Esophagus muscularis mucosa (tissue), 4 donors: ENCODE measurements at regions not wholly inside any gene's neighbourhood (a gene's known extent, or its start where the extent isn't known, plus 50 kb on each side); places are given as distances from the start of the nearest gene placed in this dataset.

ENCODE experiments used
- DNase-seq: peaks from one replicate; pipeline ENCODE4 v3.0.0-alpha.2; 2017; ENCODE audit errors: extremely low spot score
- H3K27ac ChIP-seq, 4 donors: fragments of 200-600 bp; sonication (generic); replicated peaks in 1 of 4; 1 replicate in 3 of 4; 2 replicates in 1 of 4; pipeline ENCODE4 v1.5.1; 2016 to 2019; ENCODE audit warnings: mild to moderate bottlenecking in 1 of 4
- H3K27me3 ChIP-seq, 4 donors: fragments of 200-600 bp; sonication (generic); one replicate each; pipeline versions ENCODE4 v1.5.1 to v1.6.0; 2016 to 2019
- H3K36me3 ChIP-seq, 4 donors: fragments of 200-600 bp; sonication (generic); one replicate each; pipeline ENCODE4 v1.5.1; 2016 to 2019
- H3K4me1 ChIP-seq, 4 donors: fragments of 200-600 bp; sonication (generic); one replicate each; pipeline ENCODE4 v1.5.1; 2016 to 2019
- H3K4me3 ChIP-seq, 4 donors: fragments of 200-600 bp; sonication (generic); 1 replicate in 2 of 4; 2 replicates in 2 of 4; pipeline ENCODE4 v1.5.1; 2016 to 2019; ENCODE audit warnings: mild to moderate bottlenecking in 4 of 4, moderate library complexity in 1 of 4
- H3K9me3 ChIP-seq, 4 donors: fragments of 200-600 bp; sonication (generic); 1 replicate in 3 of 4; 2 replicates in 1 of 4; pipeline ENCODE4 v1.5.1; 2016 to 2019
- EP300 ChIP-seq: sonication (generic); formaldehyde crosslinking; IDR thresholded peaks from one replicate; pipeline ENCODE4 v1.6.1; 2017; ENCODE audit warnings: antibody characterized with exemption
- POLR2A ChIP-seq: fragments of 450-650 bp; IDR thresholded peaks from one replicate; pipeline ENCODE4 v1.6.1; 2017; ENCODE audit warnings: antibody characterized with exemption, moderate library complexity, mild to moderate bottlenecking, low read depth
- POLR2AphosphoS5 ChIP-seq, 2 donors: sonication (generic); formaldehyde crosslinking; IDR thresholded peaks; one replicate each; pipeline ENCODE4 v1.6.1; 2017; ENCODE audit warnings: antibody characterized with exemption in 2 of 2
- WGBS: methylation state at CpG from one replicate; pipeline ENCODE4 v1.1.5; 2018; 5-methylcytosine and 5-hydroxymethylcytosine counted together
- intact Hi-C: fragments of 100-400 bp; cut with DNase I; formaldehyde crosslinking; loops from one replicate; pipeline ENCODE4 v1.15.1; 2023
- TF ChIP-seq, protein P1 (sequence below), 3 experiments: fragments of 200-600 bp in 2 of 3; fragments of 450-650 bp in 1 of 3; sonication (generic) in 2 of 3; IDR thresholded peaks; one replicate each; pipeline ENCODE4 v1.5.1; 2017 to 2019; ENCODE audit warnings: antibody characterized with exemption in 3 of 3, mild to moderate bottlenecking in 2 of 3, moderate library complexity in 1 of 3

DNA sequence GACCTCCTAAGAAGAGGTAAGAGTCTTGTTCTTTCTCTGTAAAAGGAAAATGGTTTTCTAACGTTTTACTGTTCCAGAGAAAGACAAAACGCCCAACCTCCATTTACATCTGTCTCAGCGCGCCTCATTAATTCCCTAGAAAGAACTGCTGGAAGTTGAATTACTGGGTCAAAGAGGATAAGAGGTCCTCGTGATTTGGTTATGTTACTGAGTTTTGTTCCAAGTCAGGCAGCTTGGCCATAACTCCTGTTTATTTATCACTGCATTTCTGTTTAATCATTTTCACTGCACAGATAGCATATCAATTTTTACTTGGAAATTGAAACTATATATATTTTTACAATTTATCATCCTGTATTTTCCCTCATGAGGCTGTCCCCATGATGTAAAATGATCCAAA lies 112.9 kb upstream of the PEG3 start:
- no peak overlapping the region for H3K4me3 ChIP-seq
- intact Hi-C loops: no loop called here
- no peaks in the 10 kb centered on the region for H3K36me3 ChIP-seq
- no peaks in the 10 kb centered on the region for H3K4me1 ChIP-seq
- H3K27me3 ChIP-seq: peaks cover 0 to 22% (median 0%) of the 10 kb centered on the region in 4 donors
- H3K27ac ChIP-seq: no peak overlapping the region
- WGBS: 52% methylated on average over 5 of the region's 5 CpGs
- no peak for DNase-seq
- TF ChIP-seq POLR2AphosphoS5 (IDR thresholded peaks at IDR 0.05) (no peak), EP300 (no peak), POLR2A (no peak)
- TF ChIP-seq, protein P1, sequence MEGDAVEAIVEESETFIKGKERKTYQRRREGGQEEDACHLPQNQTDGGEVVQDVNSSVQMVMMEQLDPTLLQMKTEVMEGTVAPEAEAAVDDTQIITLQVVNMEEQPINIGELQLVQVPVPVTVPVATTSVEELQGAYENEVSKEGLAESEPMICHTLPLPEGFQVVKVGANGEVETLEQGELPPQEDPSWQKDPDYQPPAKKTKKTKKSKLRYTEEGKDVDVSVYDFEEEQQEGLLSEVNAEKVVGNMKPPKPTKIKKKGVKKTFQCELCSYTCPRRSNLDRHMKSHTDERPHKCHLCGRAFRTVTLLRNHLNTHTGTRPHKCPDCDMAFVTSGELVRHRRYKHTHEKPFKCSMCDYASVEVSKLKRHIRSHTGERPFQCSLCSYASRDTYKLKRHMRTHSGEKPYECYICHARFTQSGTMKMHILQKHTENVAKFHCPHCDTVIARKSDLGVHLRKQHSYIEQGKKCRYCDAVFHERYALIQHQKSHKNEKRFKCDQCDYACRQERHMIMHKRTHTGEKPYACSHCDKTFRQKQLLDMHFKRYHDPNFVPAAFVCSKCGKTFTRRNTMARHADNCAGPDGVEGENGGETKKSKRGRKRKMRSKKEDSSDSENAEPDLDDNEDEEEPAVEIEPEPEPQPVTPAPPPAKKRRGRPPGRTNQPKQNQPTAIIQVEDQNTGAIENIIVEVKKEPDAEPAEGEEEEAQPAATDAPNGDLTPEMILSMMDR (IDR thresholded peaks at IDR 0.05): no peak
- no peaks in the 10 kb centered on the region for H3K9me3 ChIP-seq

DNA sequence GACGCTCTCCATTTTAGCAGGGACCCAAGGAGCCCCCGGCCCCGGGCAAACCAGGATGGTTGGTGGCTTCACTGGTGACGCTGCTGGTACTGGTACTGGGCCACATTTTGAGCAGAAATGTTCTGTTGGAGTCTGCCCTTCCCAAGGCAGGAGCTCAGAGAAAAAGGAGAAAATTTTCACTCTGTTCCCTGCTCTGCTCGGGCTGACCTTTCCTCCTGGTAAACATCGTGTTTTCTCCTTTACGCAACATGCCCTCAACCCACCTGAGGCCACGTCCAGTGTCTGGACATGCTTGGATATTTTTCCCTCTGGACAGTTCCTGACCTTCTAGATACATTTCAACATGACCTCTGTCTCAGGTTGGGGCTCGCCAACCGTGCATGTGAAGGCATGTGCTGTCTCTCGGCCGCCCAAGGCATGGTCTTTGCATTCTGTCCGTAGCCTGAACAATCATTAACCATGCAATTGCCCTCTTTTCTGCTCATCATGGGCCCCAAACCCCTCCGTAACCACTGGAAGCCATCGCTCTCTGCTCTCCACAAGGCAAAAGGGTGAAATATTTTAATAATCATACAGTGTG lies 115.2 kb upstream of the PEG3 start:
- 78% methylated on average over 15 of the region's 15 CpGs for WGBS
- TF ChIP-seq, protein P1 (IDR thresholded peaks at IDR 0.05): no peak
- no peak for TF ChIP-seq POLR2AphosphoS5 (IDR thresholded peaks at IDR 0.05)
- Histone ChIP-seq H3K4me1 (no peaks in the 10 kb centered on the region), H3K27me3 (peaks cover 0 to 22% (median 0%) of the 10 kb centered on the region in 4 donors), H3K27ac (no peak overlapping the region), H3K9me3 (no peaks in the 10 kb centered on the region), H3K4me3 (no peak overlapping the region), H3K36me3 (no peaks in the 10 kb centered on the region)
- intact Hi-C loops: no loop called here
- DNase-seq: no peak

DNA sequence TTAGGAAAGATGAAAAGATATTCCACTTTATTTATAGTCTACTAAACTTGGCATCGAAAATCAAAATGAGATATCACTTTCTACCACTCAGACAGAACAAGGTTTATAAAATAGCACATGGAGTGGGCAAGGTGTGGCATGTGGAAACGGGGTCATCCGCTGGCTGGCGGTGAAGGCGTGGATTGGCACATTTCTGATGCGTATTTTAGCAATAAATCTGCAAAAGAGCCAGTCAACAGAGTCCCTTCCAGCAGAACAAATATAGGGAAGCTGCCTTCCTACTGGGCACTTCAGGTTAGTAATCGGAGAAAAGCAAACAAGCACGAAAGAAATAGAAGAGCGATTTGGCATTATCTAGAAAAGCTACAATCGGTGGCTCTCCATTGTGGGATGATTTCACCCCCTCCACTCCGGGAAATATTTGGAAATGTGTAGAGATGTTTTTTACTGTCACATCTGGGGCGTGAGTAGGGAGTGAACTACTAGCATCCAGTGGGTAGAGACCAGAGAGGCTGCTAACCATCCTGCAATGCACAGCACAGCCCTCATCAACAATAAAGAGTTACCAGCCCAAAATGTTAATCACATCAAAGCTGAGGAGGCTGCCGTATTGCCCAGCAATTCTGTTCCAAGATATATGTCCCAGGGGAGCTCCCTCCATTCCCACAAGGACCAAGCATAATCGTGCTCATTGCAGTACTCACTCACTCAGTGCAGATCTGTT lies 116.1 kb upstream of the PEG3 start:
- Histone ChIP-seq H3K27me3 (peaks cover 0 to 16% (median 0%) of the 10 kb centered on the region in 4 donors), H3K9me3 (no peaks in the 10 kb centered on the region), H3K27ac (no peak overlapping the region), H3K36me3 (no peaks in the 10 kb centered on the region), H3K4me1 (no peaks in the 10 kb centered on the region), H3K4me3 (no peak overlapping the region)
- no peak for DNase-seq
- WGBS: 84% methylated on average over 14 of the region's 14 CpGs
- intact Hi-C loops: no loop called here
- TF ChIP-seq, protein P1 (IDR thresholded peaks at IDR 0.05): no peak

DNA sequence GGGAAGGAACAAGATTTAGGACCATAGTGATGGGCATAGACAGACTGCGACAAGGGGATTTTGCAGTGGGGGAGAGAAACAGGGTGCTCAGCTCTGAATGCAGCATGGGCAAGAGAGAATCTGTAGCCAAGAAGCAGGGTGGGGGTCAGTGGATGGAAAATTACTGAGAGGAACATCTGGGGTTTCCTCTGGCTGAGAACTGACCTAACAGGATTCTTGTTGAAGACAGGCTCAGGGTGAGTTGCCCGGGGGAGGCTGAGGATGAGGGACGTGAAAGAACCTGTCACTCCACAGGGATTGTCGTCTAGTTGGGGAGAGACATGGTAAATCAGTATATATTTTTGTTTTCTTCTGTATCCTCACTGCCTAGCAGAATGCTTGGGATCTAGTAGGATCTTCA lies 118.7 kb upstream of the PEG3 start:
- intact Hi-C loops: no loop called here
- DNase-seq: no peak
- 59% methylated on average over 4 of the region's 4 CpGs for WGBS
- Histone ChIP-seq H3K4me3 (no peak overlapping the region), H3K9me3 (no peaks in the 10 kb centered on the region), H3K36me3 (no peaks in the 10 kb centered on the region), H3K4me1 (no peaks in the 10 kb centered on the region), H3K27ac (no peak overlapping the region), H3K27me3 (peaks cover 0 to 24% (median 3%) of the 10 kb centered on the region in 4 donors)
- TF ChIP-seq, protein P1 (IDR thresholded peaks at IDR 0.05): no peak
- TF ChIP-seq EP300 (no peak), POLR2A (no peak), POLR2AphosphoS5 (IDR thresholded peaks at IDR 0.05) (no peak)
